Osteoblast (primary cell): ENCODE measurements at regions not wholly inside any gene's neighbourhood (a gene's known extent, or its start where the extent isn't known, plus 50 kb on each side); places are given as distances from the start of the nearest gene placed in this dataset.

Source experiments
- DNase-seq: peaks from one replicate; pipeline ENCODE4 v3.0.0; 2011; ENCODE audit warnings: low spot score, mixed read lengths; ENCODE audit not compliant: insufficient read length; ENCODE audit errors: missing footprints
- H2AFZ ChIP-seq: 2 replicates; pipeline ENCODE4 v1.6.0; 2011; ENCODE audit warnings: mild to moderate bottlenecking, low read length
- H3K27ac ChIP-seq: 2 replicates; pipeline ENCODE4 v1.5.1; 2011; ENCODE audit warnings: mild to moderate bottlenecking, low read depth, low read length, moderate library complexity
- H3K27me3 ChIP-seq: 2 replicates; pipeline ENCODE4 v1.6.0; 2012; ENCODE audit warnings: mild to moderate bottlenecking, control low read depth, inconsistent platforms, low read length, moderate library complexity; ENCODE audit not compliant: insufficient read depth
- H3K36me3 ChIP-seq: 2 replicates; pipeline ENCODE4 v1.5.1; 2011; ENCODE audit warnings: mild to moderate bottlenecking, low read length, control low read depth, moderate library complexity; ENCODE audit not compliant: insufficient read depth
- H3K4me1 ChIP-seq: 2 replicates; pipeline ENCODE4 v1.5.1; 2011; ENCODE audit warnings: mild to moderate bottlenecking, low read length, control low read depth, moderate library complexity; ENCODE audit not compliant: insufficient read depth
- H3K4me2 ChIP-seq: 2 replicates; pipeline ENCODE4 v1.6.0; 2011; ENCODE audit warnings: mild to moderate bottlenecking, low read length; ENCODE audit not compliant: insufficient read depth
- H3K4me3 ChIP-seq: fragments of 200-600 bp; sonication (generic); 3 replicates; pipeline ENCODE4 v1.5.1; 2012; ENCODE audit warnings: mild to moderate bottlenecking, low read length, inconsistent platforms; ENCODE audit not compliant: insufficient read depth
- H3K79me2 ChIP-seq: 2 replicates; pipeline ENCODE4 v1.6.0; 2012; ENCODE audit warnings: mild to moderate bottlenecking, low read length, control low read depth, inconsistent platforms; ENCODE audit not compliant: insufficient read depth
- H3K9me3 ChIP-seq: 2 replicates; pipeline ENCODE4 v1.5.1; 2011; ENCODE audit warnings: low read depth, low read length, control low read depth
- H4K20me1 ChIP-seq: 2 replicates; pipeline ENCODE4 v1.6.0; 2012; ENCODE audit warnings: mild to moderate bottlenecking, low read length, control low read depth; ENCODE audit not compliant: insufficient read depth
- TF ChIP-seq, protein P1 (sequence below): IDR thresholded peaks from 2 replicates; pipeline ENCODE4 v1.5.1; 2011; ENCODE audit warnings: mild to moderate bottlenecking, low read depth, low read length, moderate library complexity; ENCODE audit errors: extremely low read depth

DNA sequence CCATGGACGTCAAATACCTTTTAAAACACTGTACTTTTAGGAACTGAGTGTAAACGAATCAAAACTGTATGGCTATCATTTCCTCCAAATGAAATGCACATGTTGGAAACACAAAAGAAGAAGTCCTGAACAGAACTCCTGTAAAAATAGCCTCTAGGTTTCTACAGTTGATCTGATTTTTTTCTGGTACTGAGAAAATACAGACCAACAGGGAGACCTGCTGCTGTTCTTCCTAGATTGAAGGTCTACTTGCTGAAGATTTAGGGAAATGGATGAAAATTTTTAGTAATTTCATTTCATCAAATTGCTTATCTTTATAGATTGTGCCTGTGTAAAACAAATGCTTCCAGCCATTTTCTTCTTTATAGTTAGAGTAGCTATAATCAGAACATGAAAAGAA, 520.4 kb downstream of the SLITRK6 start:
- no peak overlapping the region for H3K4me2 ChIP-seq
- H2AFZ ChIP-seq, result no peak overlapping the region
- TF ChIP-seq, protein P1, sequence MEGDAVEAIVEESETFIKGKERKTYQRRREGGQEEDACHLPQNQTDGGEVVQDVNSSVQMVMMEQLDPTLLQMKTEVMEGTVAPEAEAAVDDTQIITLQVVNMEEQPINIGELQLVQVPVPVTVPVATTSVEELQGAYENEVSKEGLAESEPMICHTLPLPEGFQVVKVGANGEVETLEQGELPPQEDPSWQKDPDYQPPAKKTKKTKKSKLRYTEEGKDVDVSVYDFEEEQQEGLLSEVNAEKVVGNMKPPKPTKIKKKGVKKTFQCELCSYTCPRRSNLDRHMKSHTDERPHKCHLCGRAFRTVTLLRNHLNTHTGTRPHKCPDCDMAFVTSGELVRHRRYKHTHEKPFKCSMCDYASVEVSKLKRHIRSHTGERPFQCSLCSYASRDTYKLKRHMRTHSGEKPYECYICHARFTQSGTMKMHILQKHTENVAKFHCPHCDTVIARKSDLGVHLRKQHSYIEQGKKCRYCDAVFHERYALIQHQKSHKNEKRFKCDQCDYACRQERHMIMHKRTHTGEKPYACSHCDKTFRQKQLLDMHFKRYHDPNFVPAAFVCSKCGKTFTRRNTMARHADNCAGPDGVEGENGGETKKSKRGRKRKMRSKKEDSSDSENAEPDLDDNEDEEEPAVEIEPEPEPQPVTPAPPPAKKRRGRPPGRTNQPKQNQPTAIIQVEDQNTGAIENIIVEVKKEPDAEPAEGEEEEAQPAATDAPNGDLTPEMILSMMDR, result no peak

DNA sequence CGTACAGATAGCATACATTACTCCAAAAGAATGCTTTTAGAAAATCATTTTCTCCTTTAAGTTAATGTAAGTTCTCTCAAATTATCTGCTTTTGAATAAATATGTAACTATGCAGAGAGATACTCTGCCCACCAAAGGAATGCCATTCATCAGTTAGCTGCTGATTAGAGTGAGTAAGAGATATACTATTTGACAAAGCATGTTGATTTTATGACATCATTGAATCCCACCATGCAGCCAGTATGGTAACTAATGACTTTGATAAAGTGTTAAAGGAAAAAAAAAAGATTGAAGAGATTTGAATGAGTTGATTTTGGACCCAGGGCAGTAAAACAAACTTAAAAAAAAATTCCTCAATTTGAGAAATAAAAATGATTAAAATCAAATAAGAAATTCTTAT, 521.5 kb downstream of the SLITRK6 start:
- H3K79me2 ChIP-seq, result no peaks in the 10 kb centered on the region
- H2AFZ ChIP-seq, result no peak overlapping the region
- no peak overlapping the region for H3K4me2 ChIP-seq
- no peak overlapping the region for H3K4me3 ChIP-seq
- H3K36me3 ChIP-seq, result no peaks in the 10 kb centered on the region
- no peaks in the 10 kb centered on the region for H4K20me1 ChIP-seq
- H3K4me1 ChIP-seq, result no peaks in the 10 kb centered on the region
- no peak for DNase-seq
- H3K27ac ChIP-seq, result no peak overlapping the region
- peaks cover 2% of the 10 kb centered on the region for H3K9me3 ChIP-seq
- TF ChIP-seq, protein P1, result no peak
- H3K27me3 ChIP-seq, result no peaks in the 10 kb centered on the region

More for the DNA sequence above, 520.4 kb downstream of the SLITRK6 start:
- H3K9me3 ChIP-seq, result peaks cover 2% of the 10 kb centered on the region
- no peaks in the 10 kb centered on the region for H3K27me3 ChIP-seq
- H3K79me2 ChIP-seq, result no peaks in the 10 kb centered on the region
- no peak overlapping the region for H3K4me3 ChIP-seq
- no peaks in the 10 kb centered on the region for H4K20me1 ChIP-seq
- no peaks in the 10 kb centered on the region for H3K4me1 ChIP-seq
- H3K36me3 ChIP-seq, result no peaks in the 10 kb centered on the region
- DNase-seq, result no peak
- no peak overlapping the region for H3K27ac ChIP-seq

DNA sequence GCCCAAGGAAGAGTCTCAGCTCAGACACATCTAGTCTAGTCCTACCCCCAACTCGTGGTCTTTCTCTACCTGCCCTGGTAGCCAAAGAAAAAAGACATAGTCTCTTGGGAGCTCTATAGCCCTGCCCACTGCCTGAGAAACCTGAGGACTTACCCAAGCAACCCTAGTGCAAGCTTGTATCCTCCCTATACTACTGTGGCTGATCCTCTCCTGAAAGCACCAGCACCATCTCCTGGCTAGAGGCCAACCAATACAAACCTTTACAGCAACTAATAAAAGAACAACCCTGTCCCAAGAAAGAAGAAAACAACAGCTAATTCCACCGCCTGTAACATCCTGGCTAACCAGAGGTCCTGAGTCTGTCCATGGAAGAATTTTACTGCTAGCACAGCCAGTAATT, 532.4 kb downstream of the SLITRK6 start:
- Histone ChIP-seq H3K4me2 (no peak overlapping the region), H3K4me3 (no peak overlapping the region), H3K4me1 (no peaks in the 10 kb centered on the region), H3K36me3 (no peaks in the 10 kb centered on the region), H3K27me3 (no peaks in the 10 kb centered on the region), H3K27ac (no peak overlapping the region), H3K9me3 (peaks cover 3% of the 10 kb centered on the region), H3K79me2 (no peaks in the 10 kb centered on the region), H2AFZ (no peak overlapping the region), H4K20me1 (no peaks in the 10 kb centered on the region)
- no peak for DNase-seq
- TF ChIP-seq, protein P1, result no peak

DNA sequence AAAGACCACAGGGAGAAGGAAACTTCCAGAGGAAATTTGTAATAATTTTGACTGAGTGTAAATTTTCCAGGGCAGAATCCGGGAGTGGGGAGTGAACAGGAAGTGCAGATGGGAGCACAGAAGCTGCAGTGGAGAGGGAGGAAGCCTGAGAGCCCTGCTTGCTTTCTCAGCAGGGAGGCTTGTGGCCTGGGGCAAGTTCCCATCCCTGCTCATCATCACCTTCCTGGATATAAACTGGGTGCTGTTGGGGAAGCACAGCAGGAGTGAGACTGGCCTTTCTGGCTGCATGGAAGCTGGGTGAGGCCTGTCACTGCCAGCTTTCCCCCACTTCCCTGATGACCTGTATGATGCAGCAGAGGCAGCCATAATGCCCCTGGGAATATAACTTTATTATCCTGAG, 532.9 kb downstream of the SLITRK6 start:
- TF ChIP-seq, protein P1, result no peak
- Histone ChIP-seq H3K4me2 (no peak overlapping the region), H3K36me3 (no peaks in the 10 kb centered on the region), H3K27ac (no peak overlapping the region), H2AFZ (no peak overlapping the region), H3K27me3 (no peaks in the 10 kb centered on the region), H3K4me1 (no peaks in the 10 kb centered on the region), H3K79me2 (no peaks in the 10 kb centered on the region), H4K20me1 (no peaks in the 10 kb centered on the region), H3K9me3 (peaks cover 3% of the 10 kb centered on the region), H3K4me3 (no peak overlapping the region)
- DNase-seq, result no peak
